Heart right ventricle (tissue), 16 donors: ENCODE measurements at regions not wholly inside any gene's neighbourhood (a gene's known extent, or its start where the extent isn't known, plus 50 kb on each side); places are given as distances from the start of the nearest gene placed in this dataset.
A peak's percentile ranks its signal among the peaks of the same experiment; 100 is the strongest.

Experiments used
- ATAC-seq, 8 donors: fragments of 200-7000 bp; cut with Tn5 transposase; one replicate each; pipeline ENCODE4 v1.9.1; 2020; ENCODE audit warnings: mild to moderate bottlenecking in 8 of 8, moderate library complexity in 8 of 8, moderate number of reproducible peaks in 1 of 8
- DNase-seq, 2 donors: peaks; one replicate each; pipeline ENCODE4 v3.0.0-alpha.2; 2020
- H3K27ac ChIP-seq, 10 donors: fragments of 200-600 bp; sonication (generic) in 2 of 10; one replicate each; pipeline versions ENCODE4 v1.5.0 to v1.8.0; 2020 to 2022; ENCODE audit warnings: mild to moderate bottlenecking in 3 of 10
- H3K27me3 ChIP-seq, 7 donors: fragments of 200-600 bp; one replicate each; pipeline ENCODE4 v1.8.0; 2021 to 2022; ENCODE audit warnings: mild to moderate bottlenecking in 2 of 7
- H3K36me3 ChIP-seq, 9 donors: fragments of 200-600 bp; sonication (generic) in 1 of 9; one replicate each; pipeline versions ENCODE4 v1.5.0 to v1.8.0; 2020 to 2022; ENCODE audit warnings: mild to moderate bottlenecking in 2 of 9
- H3K4me1 ChIP-seq, 9 donors: fragments of 200-600 bp; sonication (generic) in 1 of 9; one replicate each; pipeline versions ENCODE4 v1.5.0 to v1.8.0; 2020 to 2022; ENCODE audit warnings: mild to moderate bottlenecking in 4 of 9
- H3K4me3 ChIP-seq, 10 donors: fragments of 200-600 bp; sonication (generic) in 2 of 10; one replicate each; pipeline versions ENCODE4 v1.5.0 to v1.8.0; 2020 to 2022; ENCODE audit warnings: mild to moderate bottlenecking in 7 of 10, moderate library complexity in 2 of 10
- H3K9me3 ChIP-seq, 11 donors: fragments of 200-600 bp in 10 of 11; sonication (generic) in 2 of 11; one replicate each; pipeline versions ENCODE4 v1.5.0 to v1.8.0; 2013 to 2022; ENCODE audit warnings: mild to moderate bottlenecking in 2 of 11, control low read depth in 1 of 11, moderate library complexity in 1 of 11
- CTCF ChIP-seq, 9 donors: fragments of 200-600 bp; sonication (generic) in 2 of 9; IDR thresholded peaks; one replicate each; pipeline versions ENCODE4 v1.5.0 to v1.8.0; 2021 to 2022; ENCODE audit warnings: antibody characterized with exemption in 9 of 9, mild to moderate bottlenecking in 5 of 9, moderate library complexity in 1 of 9
- whole genome bisulfite sequencing, 2 donors: extraction: QIAGEN DNeasy Blood & Tissue Kit; methylation state at CpG; one replicate each; pipeline ENCODE4 v1.1.7; 2013; ENCODE audit warnings: inconsistent platforms in 1 of 2; 5-methylcytosine and 5-hydroxymethylcytosine counted together
- intact Hi-C, 10 donors: fragments of 100-400 bp; cut with DNase I; formaldehyde crosslinking; loops; one replicate each; pipeline versions ENCODE4 v1.11.1 to v1.14.2; 2022
- donor health status: Arrhythmogenic right ventricular cardiomyopathy.
- donor health status: ischemic (EF 13 %, LVEDD 7.1; RV severe dilation, severe dysfunction).
- donor health status: healthy with polysubstance abuse.
- donor health status: DM: no; HTN: yes; CAD: no.
- donor health status: DM: no; HTN: no; CAD: no.
- donor health status: ischemic (EF 25% LVEDD 6.9; RV normal size, moderate dysfunction).
- donor health status: ischemic (EF 25% LVEDD 5.7; RV mildly dilated, moderate dysfunction).
- donor health status: healthy.
- donor health status: DM: yes; HTN: yes; CAD: no.
- donor health status: Ischemic cardiomyopathy.
- donor health status: ischemic (EF 35%, LVEDD 5.7; RV mildly dilated, moderate dysfunction).
- donor health status: nonischemic (EF 11% LVEDD 7.7; RV severe dilation, severe dysfunction).
- donor health status: DM: yes; HTN: yes; CAD: no.
- donor health status: PGD.
- donor health status: ischemic (EF 29% LVEDD 5.4; RV normal size, mild dysfunction).
- donor health status: nonischemic (EF 23%, LVEDD 6.1; RV moderate dilation, normal function).

GRCh38 chr3:132788301-132788671, 66.1 kb upstream of the NPHP3 start:
- Histone ChIP-seq H3K27me3 (no peaks in the 10 kb centered on the region), H3K27ac (peak overlapping the region; percentile 3 to 62 (median 48)), H3K4me1 (peaks cover 0 to 38% (median 21%) of the 10 kb centered on the region in 9 donors), H3K9me3 (no peaks in the 10 kb centered on the region), H3K4me3 (no peak overlapping the region), H3K36me3 (no peaks in the 10 kb centered on the region)
- peak; percentile 72 to 88 (median 80) for ATAC-seq
- intact Hi-C loops = no loop called here
- TF ChIP-seq CTCF (IDR thresholded peaks at IDR 0.05) = no peak
- DNase-seq = peak in 1 of 2 donors; percentile 57

DNA sequence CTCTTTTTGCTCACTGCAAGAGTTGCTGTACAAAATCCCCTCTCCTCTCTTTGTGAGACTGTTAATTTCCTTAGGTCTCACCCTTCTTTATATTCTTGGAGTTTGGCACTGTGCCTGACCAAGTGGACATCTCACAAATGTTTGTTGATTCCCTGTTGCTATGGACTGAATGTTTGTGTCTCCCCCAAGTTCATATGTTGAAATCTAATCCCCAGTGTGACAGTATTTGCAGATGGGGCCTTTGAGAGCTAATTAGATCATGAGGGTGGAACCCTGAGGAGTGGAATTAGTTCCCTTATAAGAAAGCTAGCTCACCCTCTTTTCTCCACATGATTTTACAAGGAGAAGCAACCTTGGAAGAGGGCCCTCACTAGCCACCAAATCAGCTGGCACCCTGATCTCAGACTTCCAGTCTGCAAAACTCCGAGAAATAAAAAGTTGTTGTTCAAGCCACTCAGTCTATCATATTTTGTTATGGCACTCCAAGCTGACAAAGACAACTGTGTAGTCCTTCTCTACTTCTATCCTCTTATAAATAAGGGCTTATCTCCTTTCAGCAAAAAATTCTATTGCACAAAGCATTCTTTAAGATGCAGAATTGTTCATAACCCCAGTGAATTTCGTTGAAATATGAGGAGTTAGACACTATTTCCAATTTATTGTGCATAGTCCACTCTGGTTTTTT, 65.5 kb upstream of the NPHP3 start:
- TF ChIP-seq CTCF (IDR thresholded peaks at IDR 0.05) = no peak
- Histone ChIP-seq H3K27ac (peak overlapping the region in 9 of 10 donors; percentile 3 to 62 (median 49)), H3K27me3 (no peaks in the 10 kb centered on the region), H3K36me3 (no peaks in the 10 kb centered on the region), H3K4me1 (peaks cover 0 to 38% (median 21%) of the 10 kb centered on the region in 9 donors), H3K9me3 (no peaks in the 10 kb centered on the region), H3K4me3 (no peak overlapping the region)
- WGBS, 2 donors = 48 to 51% methylated on average over 2 of the region's 2 CpGs
- DNase-seq = peak in 1 of 2 donors; percentile 12
- intact Hi-C loops = no loop called here
- ATAC-seq = peak in 7 of 8 donors; percentile 34 to 70 (median 58)

DNA sequence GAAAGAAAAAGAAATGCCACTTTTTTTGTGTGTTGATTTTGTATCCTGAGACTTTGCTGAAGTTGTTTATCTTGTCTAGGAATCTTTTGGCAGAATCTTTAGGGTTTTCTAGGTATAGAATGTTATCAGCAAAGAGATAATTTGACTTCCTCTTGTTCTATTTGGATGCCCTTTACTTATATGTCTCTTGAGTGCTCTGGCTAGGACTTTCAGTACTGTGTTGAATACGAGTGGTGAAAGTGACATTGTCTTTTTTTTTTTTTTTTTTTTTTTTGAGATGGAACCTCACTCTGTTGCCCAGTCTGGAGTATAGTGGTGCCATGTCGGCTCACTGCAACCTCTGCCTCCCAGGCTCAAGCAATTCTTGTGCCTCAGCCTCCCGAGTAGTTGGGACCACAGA, 64.7 kb upstream of the NPHP3 start:
- no peaks in the 10 kb centered on the region for H3K27me3 ChIP-seq
- peak in 1 of 8 donors; percentile 45 for ATAC-seq
- peak overlapping the region in 3 of 10 donors; percentile 6 to 58 (median 30) for H3K27ac ChIP-seq

DNA sequence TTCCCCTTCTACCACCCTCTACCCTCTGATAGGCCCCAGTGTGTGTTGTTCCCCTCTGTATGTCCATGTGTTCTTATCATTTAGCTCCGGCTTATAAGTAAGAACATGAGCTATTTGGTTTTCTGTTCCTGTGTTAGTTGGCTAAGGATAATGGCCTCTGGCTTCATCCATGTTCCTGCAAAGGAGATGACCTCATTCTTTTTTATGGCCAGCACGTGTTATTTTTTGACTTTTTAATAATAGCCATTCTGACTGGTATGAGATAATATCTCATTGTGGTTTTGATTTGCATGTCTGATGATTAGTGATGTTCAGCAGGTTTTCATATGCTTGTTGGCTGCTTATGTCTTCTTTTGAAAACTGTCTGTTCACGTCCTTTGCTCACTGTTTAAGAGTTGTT, 63.1 kb upstream of the NPHP3 start:
- Histone ChIP-seq H3K4me1 (peaks cover 0 to 38% (median 21%) of the 10 kb centered on the region in 9 donors), H3K36me3 (no peaks in the 10 kb centered on the region), H3K27me3 (no peaks in the 10 kb centered on the region), H3K27ac (peak overlapping the region in 3 of 10 donors; percentile 12 to 23 (median 15)), H3K9me3 (no peaks in the 10 kb centered on the region), H3K4me3 (no peak overlapping the region)
- no peak for TF ChIP-seq CTCF (IDR thresholded peaks at IDR 0.05)
- DNase-seq (no peak), ATAC-seq (peak in 1 of 8 donors; percentile 23)
- 41 to 55% methylated on average over 3 of the region's 3 CpGs for WGBS, 2 donors
- intact Hi-C loops = no loop called here

More for the DNA sequence above, 64.7 kb upstream of the NPHP3 start:
- H3K4me1 ChIP-seq = peaks cover 0 to 38% (median 21%) of the 10 kb centered on the region in 9 donors
- no peak for DNase-seq
- TF ChIP-seq CTCF (IDR thresholded peaks at IDR 0.05) = no peak
- WGBS, 2 donors = 63 to 69% methylated on average over 3 of the region's 3 CpGs
- H3K9me3 ChIP-seq = no peaks in the 10 kb centered on the region
- intact Hi-C loops = no loop called here
- H3K4me3 ChIP-seq = no peak overlapping the region
- no peaks in the 10 kb centered on the region for H3K36me3 ChIP-seq
